ENCODE measurements at regions not wholly inside any gene's neighbourhood (a gene's known extent, or its start where the extent isn't known, plus 50 kb on each side); places are given as distances from the start of the nearest gene placed in this dataset.

DNA sequence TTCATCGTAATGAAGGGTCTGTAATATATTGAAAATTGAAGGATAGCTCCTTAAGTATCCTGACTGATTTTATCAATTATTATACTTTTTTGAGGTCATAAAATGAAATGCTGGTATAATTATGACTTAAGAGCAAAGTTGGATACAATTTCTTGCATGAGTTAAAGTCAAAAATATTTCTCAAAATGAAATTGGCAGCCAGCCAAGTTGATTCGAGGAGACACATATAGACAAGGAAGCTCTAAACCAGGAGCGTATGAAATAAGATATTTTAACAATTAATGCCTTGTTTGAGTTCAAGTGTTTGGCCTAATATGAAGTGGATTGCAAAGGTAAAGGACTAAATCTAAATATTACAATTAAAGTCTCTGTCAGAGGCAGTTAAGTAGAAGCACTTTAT lies 260.4 kb upstream of the DSEL start:
- no peak for TF ChIP-seq POLR2A (IDR thresholded peaks at IDR 0.05)
- TF ChIP-seq, protein P1, sequence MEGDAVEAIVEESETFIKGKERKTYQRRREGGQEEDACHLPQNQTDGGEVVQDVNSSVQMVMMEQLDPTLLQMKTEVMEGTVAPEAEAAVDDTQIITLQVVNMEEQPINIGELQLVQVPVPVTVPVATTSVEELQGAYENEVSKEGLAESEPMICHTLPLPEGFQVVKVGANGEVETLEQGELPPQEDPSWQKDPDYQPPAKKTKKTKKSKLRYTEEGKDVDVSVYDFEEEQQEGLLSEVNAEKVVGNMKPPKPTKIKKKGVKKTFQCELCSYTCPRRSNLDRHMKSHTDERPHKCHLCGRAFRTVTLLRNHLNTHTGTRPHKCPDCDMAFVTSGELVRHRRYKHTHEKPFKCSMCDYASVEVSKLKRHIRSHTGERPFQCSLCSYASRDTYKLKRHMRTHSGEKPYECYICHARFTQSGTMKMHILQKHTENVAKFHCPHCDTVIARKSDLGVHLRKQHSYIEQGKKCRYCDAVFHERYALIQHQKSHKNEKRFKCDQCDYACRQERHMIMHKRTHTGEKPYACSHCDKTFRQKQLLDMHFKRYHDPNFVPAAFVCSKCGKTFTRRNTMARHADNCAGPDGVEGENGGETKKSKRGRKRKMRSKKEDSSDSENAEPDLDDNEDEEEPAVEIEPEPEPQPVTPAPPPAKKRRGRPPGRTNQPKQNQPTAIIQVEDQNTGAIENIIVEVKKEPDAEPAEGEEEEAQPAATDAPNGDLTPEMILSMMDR (IDR thresholded peaks at IDR 0.05), result no peak
